ENCODE measurements at regions not wholly inside any gene's neighbourhood (a gene's known extent, or its start where the extent isn't known, plus 50 kb on each side); places are given as distances from the start of the nearest gene placed in this dataset.

GRCh38 chr3:105157766-105158085, 209.0 kb upstream of the ALCAM start:
- TF ChIP-seq JUN (IDR thresholded peaks at IDR 0.05) (no peak), ELK1 (IDR thresholded peaks at IDR 0.05; ENCODE audit: low read depth, low read length) (no peak)

Data from A549 (cell line).